ENCODE measurements at regions not wholly inside any gene's neighbourhood (a gene's known extent, or its start where the extent isn't known, plus 50 kb on each side); places are given as distances from the start of the nearest gene placed in this dataset.

DNA sequence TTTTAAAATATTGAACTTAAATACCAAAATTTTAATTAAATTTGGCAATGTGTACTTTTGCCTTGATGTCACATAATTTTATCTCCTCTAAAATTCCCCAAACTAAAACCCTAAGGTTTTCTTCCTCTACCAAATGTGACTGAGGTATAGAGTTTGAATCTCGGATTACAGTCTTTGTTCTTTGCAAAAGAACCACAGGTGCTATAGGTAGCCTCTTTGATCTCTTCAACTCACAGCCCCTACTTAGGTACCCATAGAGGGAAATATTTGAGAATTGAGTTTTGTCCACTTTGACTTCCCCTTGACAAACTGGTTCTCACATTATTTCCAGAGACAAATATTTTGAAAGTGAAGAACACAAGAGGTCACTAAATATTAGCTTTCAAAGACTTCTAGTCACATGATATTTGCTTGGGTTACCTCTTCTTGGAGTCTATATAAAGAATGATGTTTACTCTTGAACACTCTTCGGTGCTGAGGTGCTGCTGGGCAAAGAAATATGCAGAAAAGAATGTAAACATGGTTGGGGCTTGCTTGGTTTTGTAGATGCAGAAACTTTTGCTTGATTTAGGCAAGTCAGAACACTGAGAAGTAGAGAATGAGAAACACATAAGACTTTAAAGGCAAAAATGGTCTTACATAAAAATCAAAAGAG is 120.8 kb upstream of the MCTP2 start:
- WGBS, 2 donors, result 36 to 38% methylated on average over 2 of the region's 2 CpGs
- no peak overlapping the region for H3K4me3 ChIP-seq (ENCODE audit: low read depth in 1 of 2, low read length in 2 of 2)
- no peaks in the 10 kb centered on the region for H3K27me3 ChIP-seq (ENCODE audit: control insufficient read depth in 1 of 2, insufficient read depth in 2 of 2, low read length in 2 of 2)
- no peak overlapping the region for H3K27ac ChIP-seq (ENCODE audit: low read depth in 2 of 2, low read length in 1 of 2)
- H3K9me3 ChIP-seq (ENCODE audit: control insufficient read depth in 2 of 2, insufficient read depth in 1 of 2, low read depth in 1 of 2, low read length in 1 of 2), result no peaks in the 10 kb centered on the region
- H3K4me1 ChIP-seq (ENCODE audit: control insufficient read depth in 2 of 2, insufficient read depth in 2 of 2, low read length in 1 of 2), result peaks cover 0 to 2% of the 10 kb centered on the region in 2 donors
- peaks cover 0 to 2% of the 10 kb centered on the region in 2 donors for H3K36me3 ChIP-seq (ENCODE audit: control insufficient read depth in 2 of 2, insufficient read depth in 2 of 2, low read length in 1 of 2)

- H3K36me3 ChIP-seq (ENCODE audit: control insufficient read depth in 2 of 2, insufficient read depth in 2 of 2, low read length in 1 of 2), result peaks cover 0 to 2% of the 10 kb centered on the region in 2 donors
- WGBS, 2 donors, result 93 to 95% methylated on average over 2 of the region's 2 CpGs
- peaks cover 0 to 2% of the 10 kb centered on the region in 2 donors for H3K4me1 ChIP-seq (ENCODE audit: control insufficient read depth in 2 of 2, insufficient read depth in 2 of 2, low read length in 1 of 2)
- no peak overlapping the region for H3K4me3 ChIP-seq (ENCODE audit: low read depth in 1 of 2, low read length in 2 of 2)
- H3K27me3 ChIP-seq (ENCODE audit: control insufficient read depth in 1 of 2, insufficient read depth in 2 of 2, low read length in 2 of 2), result no peaks in the 10 kb centered on the region
- H3K27ac ChIP-seq (ENCODE audit: low read depth in 2 of 2, low read length in 1 of 2), result no peak overlapping the region
- H3K9me3 ChIP-seq (ENCODE audit: control insufficient read depth in 2 of 2, insufficient read depth in 1 of 2, low read depth in 1 of 2, low read length in 1 of 2), result no peaks in the 10 kb centered on the region
Observed at GRCh38 chr15:94107652-94108051, 123.7 kb upstream of the MCTP2 start.

DNA sequence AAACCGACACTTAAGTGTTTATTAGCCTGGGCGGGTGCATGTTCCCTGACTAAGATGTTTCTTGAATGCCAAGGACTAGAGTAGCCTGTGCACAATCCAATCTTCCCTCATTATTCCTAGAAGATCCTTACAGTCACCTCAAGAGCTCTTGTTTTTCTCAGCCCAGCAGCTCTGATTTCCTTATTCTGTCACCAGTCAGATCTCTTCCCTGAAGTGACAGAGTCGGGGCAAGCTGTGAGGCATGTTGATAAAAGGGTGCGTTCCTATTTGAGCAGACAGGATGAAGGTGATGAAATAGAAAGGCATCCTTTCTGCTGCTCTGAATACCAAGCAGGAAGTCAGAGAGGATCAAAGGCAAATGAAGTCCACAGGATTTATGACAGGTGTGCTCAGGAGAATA is 125.6 kb upstream of the MCTP2 start:
- Histone ChIP-seq H3K27ac (ENCODE audit: low read depth in 2 of 2, low read length in 1 of 2) (peak overlapping the region; percentile 26 to 53), H3K27me3 (ENCODE audit: control insufficient read depth in 1 of 2, insufficient read depth in 2 of 2, low read length in 2 of 2) (no peaks in the 10 kb centered on the region), H3K4me3 (ENCODE audit: low read depth in 1 of 2, low read length in 2 of 2) (no peak overlapping the region), H3K4me1 (ENCODE audit: control insufficient read depth in 2 of 2, insufficient read depth in 2 of 2, low read length in 1 of 2) (peaks cover 0 to 2% of the 10 kb centered on the region in 2 donors), H3K9me3 (ENCODE audit: control insufficient read depth in 2 of 2, insufficient read depth in 1 of 2, low read depth in 1 of 2, low read length in 1 of 2) (no peaks in the 10 kb centered on the region), H3K36me3 (ENCODE audit: control insufficient read depth in 2 of 2, insufficient read depth in 2 of 2, low read length in 1 of 2) (peaks cover 0 to 2% of the 10 kb centered on the region in 2 donors)
- 30 to 38% methylated on average over 4 of the region's 4 CpGs for WGBS, 2 donors

- H3K9me3 ChIP-seq (ENCODE audit: control insufficient read depth in 2 of 2, insufficient read depth in 1 of 2, low read depth in 1 of 2, low read length in 1 of 2), result no peaks in the 10 kb centered on the region
- no peaks in the 10 kb centered on the region for H3K4me1 ChIP-seq (ENCODE audit: control insufficient read depth in 2 of 2, insufficient read depth in 2 of 2, low read length in 1 of 2)
- no peaks in the 10 kb centered on the region for H3K27me3 ChIP-seq (ENCODE audit: control insufficient read depth in 1 of 2, insufficient read depth in 2 of 2, low read length in 2 of 2)
- no peak overlapping the region for H3K4me3 ChIP-seq (ENCODE audit: low read depth in 1 of 2, low read length in 2 of 2)
- H3K36me3 ChIP-seq (ENCODE audit: control insufficient read depth in 2 of 2, insufficient read depth in 2 of 2, low read length in 1 of 2), result no peaks in the 10 kb centered on the region
- no peak overlapping the region for H3K27ac ChIP-seq (ENCODE audit: low read depth in 2 of 2, low read length in 1 of 2)
- WGBS, 2 donors, result 57 to 80% methylated on average over 5 of the region's 5 CpGs
Observed at GRCh38 chr15:94100863-94101262, 130.5 kb upstream of the MCTP2 start.

DNA sequence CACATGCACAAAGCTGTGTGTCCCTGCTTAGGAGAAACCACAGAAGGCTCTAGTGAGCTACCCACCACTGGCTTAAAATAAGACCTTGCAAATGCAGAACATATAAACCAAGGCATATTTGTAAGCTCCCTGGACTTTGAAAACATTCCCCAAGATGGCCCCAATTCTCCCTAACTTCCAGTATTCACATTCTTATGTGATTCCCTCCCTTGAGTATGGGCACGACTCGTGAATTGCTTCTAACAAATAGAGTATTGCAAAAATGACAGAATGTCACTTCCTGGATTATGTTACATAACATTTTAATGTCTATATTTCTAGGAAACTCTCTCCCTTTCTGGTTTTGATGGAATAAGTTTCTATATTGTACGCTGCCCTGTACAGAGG is 131.8 kb upstream of the MCTP2 start:
- 77 to 81% methylated on average over 3 of the region's 3 CpGs for WGBS, 2 donors

DNA sequence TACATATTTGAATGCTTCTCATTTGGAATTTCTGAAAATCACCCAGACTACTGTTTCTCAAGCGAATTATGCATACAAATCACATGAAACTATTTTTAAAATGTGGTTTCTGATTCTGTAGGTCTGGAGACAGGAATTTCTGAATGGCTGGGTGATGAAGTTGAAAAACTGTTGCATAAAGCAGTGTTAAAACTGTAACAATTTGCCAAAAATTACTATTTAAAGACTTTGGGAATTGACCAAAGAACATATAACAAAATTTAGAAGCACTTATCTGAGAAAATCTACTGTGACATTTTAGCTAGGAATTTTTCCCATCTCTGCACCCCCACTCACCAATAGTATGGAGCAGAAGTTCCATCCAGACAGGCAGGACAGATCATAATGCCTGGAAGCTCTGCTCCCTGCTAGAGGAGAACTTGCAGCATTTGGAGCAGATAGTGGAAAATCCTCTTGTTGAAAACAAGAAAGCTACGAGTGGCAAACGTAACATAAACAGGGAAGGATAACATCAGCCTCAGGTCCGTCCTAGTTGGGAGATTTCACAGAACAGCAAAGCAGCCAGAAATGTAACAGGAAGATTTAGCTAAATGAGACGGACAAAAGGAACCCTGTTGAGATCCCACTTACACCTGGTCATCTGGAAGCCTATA is 132.3 kb upstream of the MCTP2 start:
- H3K36me3 ChIP-seq (ENCODE audit: control insufficient read depth in 2 of 2, insufficient read depth in 2 of 2, low read length in 1 of 2), result no peaks in the 10 kb centered on the region
- H3K4me1 ChIP-seq (ENCODE audit: control insufficient read depth in 2 of 2, insufficient read depth in 2 of 2, low read length in 1 of 2), result no peaks in the 10 kb centered on the region
- no peak overlapping the region for H3K4me3 ChIP-seq (ENCODE audit: low read depth in 1 of 2, low read length in 2 of 2)
- WGBS, 2 donors, result 69 to 70% methylated on average over 5 of the region's 5 CpGs
- peak overlapping the region in 1 of 2 donors; percentile 10 for H3K27ac ChIP-seq (ENCODE audit: low read depth in 2 of 2, low read length in 1 of 2)
- H3K9me3 ChIP-seq (ENCODE audit: control insufficient read depth in 2 of 2, insufficient read depth in 1 of 2, low read depth in 1 of 2, low read length in 1 of 2), result no peaks in the 10 kb centered on the region
- no peaks in the 10 kb centered on the region for H3K27me3 ChIP-seq (ENCODE audit: control insufficient read depth in 1 of 2, insufficient read depth in 2 of 2, low read length in 2 of 2)

More for the DNA sequence above, 131.8 kb upstream of the MCTP2 start:
- H3K27me3 ChIP-seq (ENCODE audit: control insufficient read depth in 1 of 2, insufficient read depth in 2 of 2, low read length in 2 of 2), result no peaks in the 10 kb centered on the region
- no peaks in the 10 kb centered on the region for H3K4me1 ChIP-seq (ENCODE audit: control insufficient read depth in 2 of 2, insufficient read depth in 2 of 2, low read length in 1 of 2)
- H3K4me3 ChIP-seq (ENCODE audit: low read depth in 1 of 2, low read length in 2 of 2), result no peak overlapping the region
- H3K36me3 ChIP-seq (ENCODE audit: control insufficient read depth in 2 of 2, insufficient read depth in 2 of 2, low read length in 1 of 2), result no peaks in the 10 kb centered on the region
- H3K27ac ChIP-seq (ENCODE audit: low read depth in 2 of 2, low read length in 1 of 2), result peak overlapping the region in 1 of 2 donors; percentile 10
- no peaks in the 10 kb centered on the region for H3K9me3 ChIP-seq (ENCODE audit: control insufficient read depth in 2 of 2, insufficient read depth in 1 of 2, low read depth in 1 of 2, low read length in 1 of 2)

- Histone ChIP-seq H3K9me3 (ENCODE audit: control insufficient read depth in 2 of 2, insufficient read depth in 1 of 2, low read depth in 1 of 2, low read length in 1 of 2) (no peaks in the 10 kb centered on the region), H3K27me3 (ENCODE audit: control insufficient read depth in 1 of 2, insufficient read depth in 2 of 2, low read length in 2 of 2) (no peaks in the 10 kb centered on the region), H3K4me1 (ENCODE audit: control insufficient read depth in 2 of 2, insufficient read depth in 2 of 2, low read length in 1 of 2) (no peaks in the 10 kb centered on the region), H3K27ac (ENCODE audit: low read depth in 2 of 2, low read length in 1 of 2) (no peak overlapping the region), H3K4me3 (ENCODE audit: low read depth in 1 of 2, low read length in 2 of 2) (no peak overlapping the region), H3K36me3 (ENCODE audit: control insufficient read depth in 2 of 2, insufficient read depth in 2 of 2, low read length in 1 of 2) (no peaks in the 10 kb centered on the region)
- WGBS, 2 donors, result 78 to 85% methylated on average over 6 of the region's 6 CpGs
Observed at GRCh38 chr15:94097552-94097951, 133.8 kb upstream of the MCTP2 start.

- no peak overlapping the region for H3K27ac ChIP-seq (ENCODE audit: low read depth in 2 of 2, low read length in 1 of 2)
- H3K4me1 ChIP-seq (ENCODE audit: control insufficient read depth in 2 of 2, insufficient read depth in 2 of 2, low read length in 1 of 2), result no peaks in the 10 kb centered on the region
- no peaks in the 10 kb centered on the region for H3K27me3 ChIP-seq (ENCODE audit: control insufficient read depth in 1 of 2, insufficient read depth in 2 of 2, low read length in 2 of 2)
- H3K4me3 ChIP-seq (ENCODE audit: low read depth in 1 of 2, low read length in 2 of 2), result no peak overlapping the region
- H3K36me3 ChIP-seq (ENCODE audit: control insufficient read depth in 2 of 2, insufficient read depth in 2 of 2, low read length in 1 of 2), result no peaks in the 10 kb centered on the region
- WGBS, 2 donors, result 61 to 63% methylated on average over 1 of the region's 1 CpG
- H3K9me3 ChIP-seq (ENCODE audit: control insufficient read depth in 2 of 2, insufficient read depth in 1 of 2, low read depth in 1 of 2, low read length in 1 of 2), result no peaks in the 10 kb centered on the region
Observed at GRCh38 chr15:94094310-94094709, 137.1 kb upstream of the MCTP2 start.

- H3K27ac ChIP-seq (ENCODE audit: low read depth in 2 of 2, low read length in 1 of 2), result no peak overlapping the region
- H3K4me3 ChIP-seq (ENCODE audit: low read depth in 1 of 2, low read length in 2 of 2), result no peak overlapping the region
- H3K9me3 ChIP-seq (ENCODE audit: control insufficient read depth in 2 of 2, insufficient read depth in 1 of 2, low read depth in 1 of 2, low read length in 1 of 2), result peaks cover 0 to 2% of the 10 kb centered on the region in 2 donors
- H3K36me3 ChIP-seq (ENCODE audit: control insufficient read depth in 2 of 2, insufficient read depth in 2 of 2, low read length in 1 of 2), result no peaks in the 10 kb centered on the region
- no peaks in the 10 kb centered on the region for H3K27me3 ChIP-seq (ENCODE audit: control insufficient read depth in 1 of 2, insufficient read depth in 2 of 2, low read length in 2 of 2)
- peaks cover 0 to 4% of the 10 kb centered on the region in 2 donors for H3K4me1 ChIP-seq (ENCODE audit: control insufficient read depth in 2 of 2, insufficient read depth in 2 of 2, low read length in 1 of 2)
Observed at GRCh38 chr15:94086341-94086740, 145.0 kb upstream of the MCTP2 start.

All from esophagus (tissue), 2 donors.